H7 (cell line): ENCODE measurements at regions not wholly inside any gene's neighbourhood (a gene's known extent, or its start where the extent isn't known, plus 50 kb on each side); places are given as distances from the start of the nearest gene placed in this dataset.
"Not testable (repeated sequence)": the region's sequence is repeated elsewhere in the genome, so short reads cannot be mapped to it uniquely, and the experiment has no call there.

Source experiments
- DNase-seq: peaks from one replicate; pipeline ENCODE4 v3.0.0; 2012
- H3K27me3 ChIP-seq: 2 replicates; pipeline ENCODE4 v1.6.0; 2011; ENCODE audit warnings: mild to moderate bottlenecking, low read length; ENCODE audit not compliant: control insufficient read depth, insufficient read depth
- H3K36me3 ChIP-seq: replicated peaks from 2 replicates; pipeline ENCODE4 v1.5.1; 2011; ENCODE audit warnings: low read length; ENCODE audit not compliant: control insufficient read depth, insufficient read depth
- H3K4me3 ChIP-seq: 2 replicates; pipeline ENCODE4 v1.5.1; 2011; ENCODE audit warnings: low read depth, mild to moderate bottlenecking, control low read depth, low read length, moderate library complexity; ENCODE audit not compliant: insufficient read depth

- H3K27me3 ChIP-seq = no peaks in the 10 kb centered on the region
- no peak for DNase-seq
- H3K4me3 ChIP-seq = no peak overlapping the region
- H3K36me3 ChIP-seq = no peaks in the 10 kb centered on the region
Measured at GRCh38 chr5:2553611-2554010, 197.9 kb downstream of the IRX2 start.

DNA sequence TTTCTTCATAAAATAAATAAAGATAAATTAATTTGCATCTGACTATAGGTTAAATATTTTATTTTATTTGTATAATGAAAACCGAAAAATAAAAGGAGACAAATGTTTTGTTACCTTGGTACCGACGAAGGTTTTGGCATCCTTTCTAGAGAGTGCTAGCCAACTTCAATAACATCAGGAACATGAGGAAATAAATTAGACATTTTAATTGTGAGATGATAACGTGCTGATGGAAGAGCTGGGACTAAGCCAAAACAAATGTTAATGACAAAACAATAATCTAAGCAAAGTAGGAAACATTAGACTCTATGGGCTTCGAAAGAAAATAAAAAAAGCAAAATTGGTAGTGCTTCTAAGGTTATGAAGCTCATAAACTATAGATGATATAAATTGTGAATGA lies 201.0 kb downstream of the IRX2 start:
- H3K36me3 ChIP-seq = no peaks in the 10 kb centered on the region
- no peak for DNase-seq

DNA sequence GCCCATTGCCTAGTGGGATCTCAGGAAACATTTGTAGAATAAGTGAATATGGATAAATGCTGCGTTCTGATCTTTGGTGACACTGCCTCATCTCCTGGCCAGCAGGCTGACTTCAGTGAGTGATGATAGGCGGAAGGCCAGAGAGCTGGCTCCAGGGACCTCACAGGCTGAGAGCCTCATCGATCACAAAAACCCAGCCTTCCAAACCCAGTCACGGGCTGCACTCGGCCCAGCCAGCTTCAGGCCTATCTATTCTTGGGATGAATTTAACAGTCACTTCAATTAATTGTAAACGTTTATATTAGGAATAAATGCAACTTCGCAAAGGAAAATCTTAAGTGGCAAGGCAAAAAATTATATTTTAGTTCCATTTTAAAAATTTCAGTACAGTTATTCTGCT lies 201.6 kb downstream of the IRX2 start:
- DNase-seq = no peak
- H3K4me3 ChIP-seq = no peak overlapping the region
- no peaks in the 10 kb centered on the region for H3K27me3 ChIP-seq
- no peaks in the 10 kb centered on the region for H3K36me3 ChIP-seq

More for the DNA sequence above, 201.0 kb downstream of the IRX2 start:
- no peaks in the 10 kb centered on the region for H3K27me3 ChIP-seq
- H3K4me3 ChIP-seq = no peak overlapping the region

GRCh38 chr5:2549354-2549753 lies 202.1 kb downstream of the IRX2 start:
- DNase-seq = no peak
- no peaks in the 10 kb centered on the region for H3K27me3 ChIP-seq
- H3K36me3 ChIP-seq = no peaks in the 10 kb centered on the region
- no peak overlapping the region for H3K4me3 ChIP-seq

DNA sequence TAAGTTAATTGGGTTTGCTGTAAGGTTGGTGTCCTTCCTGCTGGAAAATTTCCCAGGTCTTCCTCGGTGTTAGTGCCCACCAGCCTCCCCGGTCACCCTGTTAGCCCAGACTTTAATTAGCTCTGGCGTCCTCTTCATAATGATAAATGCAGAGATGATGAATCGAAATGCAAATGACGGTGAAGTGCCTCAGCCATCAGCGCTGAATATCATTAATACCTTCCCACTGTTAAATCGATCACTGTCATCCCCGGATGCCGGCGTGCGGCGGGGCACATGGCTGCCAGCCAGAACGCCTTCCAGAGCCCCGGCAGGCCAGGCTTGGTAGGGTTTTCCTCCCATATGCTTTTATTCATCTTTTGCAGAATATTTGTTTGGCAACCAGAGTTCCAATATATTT lies 204.5 kb downstream of the IRX2 start:
- no peak for DNase-seq
- Histone ChIP-seq H3K36me3 (no peaks in the 10 kb centered on the region), H3K4me3 (no peak overlapping the region), H3K27me3 (no peaks in the 10 kb centered on the region)

DNA sequence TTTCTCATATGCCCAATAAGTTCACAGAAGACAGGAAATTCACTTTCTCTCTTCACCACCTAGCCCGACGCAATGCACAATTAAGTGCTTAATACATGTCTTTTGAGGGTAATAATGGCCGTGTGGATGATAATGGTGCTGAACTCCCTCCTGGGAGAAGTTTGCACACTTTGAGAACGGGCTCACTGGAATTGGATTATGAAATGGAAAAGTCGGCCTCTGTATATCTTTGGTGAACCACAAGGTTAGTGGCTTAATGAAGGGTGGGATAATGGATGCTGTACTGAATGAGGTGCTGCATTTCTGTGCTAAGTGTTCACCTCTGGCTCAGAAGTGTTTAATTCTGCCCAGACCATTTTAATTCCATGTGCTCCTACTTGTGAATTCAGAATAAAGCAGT lies 207.5 kb downstream of the IRX2 start:
- Histone ChIP-seq H3K27me3 (no peaks in the 10 kb centered on the region), H3K4me3 (no peak overlapping the region), H3K36me3 (no peaks in the 10 kb centered on the region)
- DNase-seq = no peak

DNA sequence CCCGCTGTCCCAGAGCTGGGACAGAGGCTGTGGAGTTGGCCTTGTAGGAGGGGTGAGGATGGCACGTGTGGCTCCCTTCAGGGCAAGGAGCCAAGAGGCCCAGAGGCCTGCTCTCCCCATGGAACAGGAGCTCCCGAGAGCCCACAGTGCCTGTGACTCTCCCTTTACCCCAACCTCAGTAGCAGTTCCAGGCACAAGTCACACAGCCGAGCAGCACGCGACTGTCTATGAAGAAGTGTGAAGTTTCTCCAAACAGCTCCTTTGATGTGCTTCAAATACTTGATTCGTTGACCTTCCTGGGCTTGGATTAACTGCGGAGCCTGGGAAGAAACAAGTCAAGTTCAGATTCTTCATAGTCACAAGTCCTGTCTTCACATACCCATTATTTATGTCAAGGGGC lies 208.7 kb downstream of the IRX2 start:
- no peaks in the 10 kb centered on the region for H3K27me3 ChIP-seq
- no peak for DNase-seq
- H3K36me3 ChIP-seq = no peaks in the 10 kb centered on the region
- H3K4me3 ChIP-seq = no peak overlapping the region

GRCh38 chr5:2542026-2542425 lies 209.5 kb downstream of the IRX2 start:
- no peak for DNase-seq
- Histone ChIP-seq H3K36me3 (no peaks in the 10 kb centered on the region), H3K27me3 (no peaks in the 10 kb centered on the region), H3K4me3 (no peak overlapping the region)

- Histone ChIP-seq H3K27me3 (no peaks in the 10 kb centered on the region), H3K4me3 (no peak overlapping the region), H3K36me3 (no peaks in the 10 kb centered on the region)
- peak; percentile 77 for DNase-seq
Measured at GRCh38 chr5:2538169-2538568, 213.3 kb downstream of the IRX2 start.

- Histone ChIP-seq H3K36me3 (no peaks in the 10 kb centered on the region), H3K4me3 (no peak overlapping the region), H3K27me3 (no peaks in the 10 kb centered on the region)
- no peak for DNase-seq
Measured at GRCh38 chr5:2537378-2538145, 213.9 kb downstream of the IRX2 start.

- Histone ChIP-seq H3K36me3 (no peaks in the 10 kb centered on the region), H3K27me3 (no peaks in the 10 kb centered on the region), H3K4me3 (no peak overlapping the region)
- DNase-seq = no peak
Measured at GRCh38 chr5:2536632-2537377, 214.7 kb downstream of the IRX2 start.

GRCh38 chr5:2534970-2535369 lies 216.5 kb downstream of the IRX2 start:
- no peak for DNase-seq
- Histone ChIP-seq H3K4me3 (no peak overlapping the region), H3K27me3 (no peaks in the 10 kb centered on the region), H3K36me3 (no peaks in the 10 kb centered on the region)

GRCh38 chr5:2534251-2534650 lies 217.2 kb downstream of the IRX2 start:
- Histone ChIP-seq H3K27me3 (no peaks in the 10 kb centered on the region), H3K36me3 (no peaks in the 10 kb centered on the region), H3K4me3 (no peak overlapping the region)
- no peak for DNase-seq

DNA sequence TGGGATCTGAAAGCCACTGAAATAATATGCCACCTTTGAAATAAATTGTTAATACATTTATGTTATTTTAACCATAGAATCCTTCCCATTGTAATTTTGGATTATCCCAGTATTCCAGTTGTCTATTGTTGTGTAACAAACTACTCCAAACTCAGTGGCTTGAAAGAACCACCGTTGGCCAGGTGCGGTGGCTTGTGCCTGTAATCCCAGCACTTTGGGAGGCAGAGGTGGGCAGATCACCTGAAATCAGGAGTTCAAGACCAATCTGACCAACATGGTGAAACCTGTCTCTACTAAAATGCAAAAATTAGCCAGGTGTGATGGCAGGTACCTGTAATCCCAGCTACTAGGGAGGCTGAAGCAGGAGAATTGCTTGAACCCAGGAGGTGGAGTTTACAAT lies 217.6 kb downstream of the IRX2 start:
- H3K4me3 ChIP-seq, DNase-seq, H3K27me3 ChIP-seq: not testable (repeated sequence)

GRCh38 chr5:2532809-2533208 lies 218.7 kb downstream of the IRX2 start:
- H3K4me3 ChIP-seq = no peak overlapping the region
- H3K27me3 ChIP-seq = no peaks in the 10 kb centered on the region
- no peak for DNase-seq
- no peaks in the 10 kb centered on the region for H3K36me3 ChIP-seq

More for the DNA sequence above, 217.6 kb downstream of the IRX2 start:
- H3K36me3 ChIP-seq = not testable (repeated sequence)
